Naive thymus-derived CD4-positive, alpha-beta T cell (primary cell): ENCODE measurements at regions not wholly inside any gene's neighbourhood (a gene's known extent, or its start where the extent isn't known, plus 50 kb on each side); places are given as distances from the start of the nearest gene placed in this dataset.
"Not testable (repeated sequence)": the region's sequence is repeated elsewhere in the genome, so short reads cannot be mapped to it uniquely, and the experiment has no call there.

Experiments
- ATAC-seq: fragments of 150-1000 bp; cut with Tn5 transposase; 2 replicates; pipeline ENCODE4 v1.10.0; 2021; ENCODE audit warnings: mild to moderate bottlenecking, moderate library complexity
- CTCF ChIA-PET: fragments of 350-600 bp; sonication (Branson Sonifier 250); formaldehyde crosslinking; loops from one replicate; lab custom pipeline; 2021; ENCODE audit warnings: antibody characterized with exemption; lab: Charles Lee
- POLR2A ChIA-PET: fragments of 350-600 bp; sonication (Branson Sonifier 250); formaldehyde crosslinking; loops from one replicate; lab custom pipeline; 2021; ENCODE audit warnings: antibody characterized with exemption, inconsistent platforms; lab: Charles Lee
- DNase-seq, 9 donors: peaks; one replicate each; pipeline versions ENCODE4 v3.0.0 to v3.0.0-alpha.2; 2020 to 2022; ENCODE audit warnings: mixed read lengths in 1 of 9
- H3K27ac ChIP-seq: one replicate; pipeline ENCODE4 v1.7.0; 2013; ENCODE audit warnings: mild to moderate bottlenecking, low read depth, low read length, moderate library complexity
- H3K27me3 ChIP-seq, 2 donors: one replicate each; pipeline ENCODE4 v1.7.0; 2013; ENCODE audit warnings: low read length in 2 of 2, mild to moderate bottlenecking in 2 of 2, moderate library complexity in 2 of 2; ENCODE audit not compliant: control insufficient read depth in 2 of 2, insufficient read depth in 2 of 2
- H3K36me3 ChIP-seq, 3 experiments: 1 replicate in 2 of 3; 2 replicates in 1 of 3; pipeline ENCODE4 v1.7.0; 2013; ENCODE audit warnings: low read length in 3 of 3, mild to moderate bottlenecking in 3 of 3, moderate library complexity in 1 of 3; ENCODE audit not compliant: insufficient read depth in 3 of 3, control insufficient read depth in 2 of 3
- H3K4me1 ChIP-seq, 2 donors: one replicate each; pipeline ENCODE4 v1.7.0; 2013; ENCODE audit warnings: low read length in 2 of 2, mild to moderate bottlenecking in 2 of 2, moderate library complexity in 1 of 2; ENCODE audit not compliant: control insufficient read depth in 2 of 2, insufficient read depth in 2 of 2
- H3K4me3 ChIP-seq: 2 replicates; pipeline ENCODE4 v1.7.0; 2013; ENCODE audit warnings: mild to moderate bottlenecking, low read length
- H3K9me3 ChIP-seq, 3 experiments: 1 replicate in 2 of 3; 2 replicates in 1 of 3; pipeline ENCODE4 v1.7.0; 2013; ENCODE audit warnings: low read length in 3 of 3; ENCODE audit not compliant: control insufficient read depth in 2 of 3
- H3K27ac Mint-ChIP-seq, 9 donors: one replicate each; pipeline ENCODE4 v1.8.0; 2020 to 2022; ENCODE audit warnings: mixed read lengths in 9 of 9, mild to moderate bottlenecking in 8 of 9, moderate library complexity in 5 of 9, inconsistent platforms in 2 of 9
- H3K27me3 Mint-ChIP-seq, 5 donors: one replicate each; pipeline ENCODE4 v1.8.0; 2021 to 2022; ENCODE audit warnings: mixed read lengths in 5 of 5, mild to moderate bottlenecking in 1 of 5
- H3K36me3 Mint-ChIP-seq, 5 donors: one replicate each; pipeline ENCODE4 v1.8.0; 2020 to 2022; ENCODE audit warnings: mixed read lengths in 5 of 5, mild to moderate bottlenecking in 3 of 5, inconsistent platforms in 1 of 5
- H3K4me1 Mint-ChIP-seq, 7 donors: one replicate each; pipeline ENCODE4 v1.8.0; 2020 to 2022; ENCODE audit warnings: mixed read lengths in 7 of 7, mild to moderate bottlenecking in 3 of 7, inconsistent platforms in 1 of 7
- H3K4me3 Mint-ChIP-seq, 10 donors: one replicate each; pipeline ENCODE4 v1.8.0; 2020 to 2022; ENCODE audit warnings: mild to moderate bottlenecking in 10 of 10, mixed read lengths in 10 of 10, moderate library complexity in 6 of 10, inconsistent platforms in 2 of 10
- H3K9me3 Mint-ChIP-seq, 11 donors: one replicate each; pipeline ENCODE4 v1.8.0; 2020 to 2022; ENCODE audit warnings: mixed read lengths in 11 of 11, mild to moderate bottlenecking in 4 of 11, inconsistent platforms in 1 of 11, moderate library complexity in 1 of 11
- intact Hi-C, 2 donors: fragments of 100-400 bp; cut with micrococcal nuclease; formaldehyde crosslinking; loops; one replicate each; pipeline ENCODE4 v1.15.1; 2023

DNA sequence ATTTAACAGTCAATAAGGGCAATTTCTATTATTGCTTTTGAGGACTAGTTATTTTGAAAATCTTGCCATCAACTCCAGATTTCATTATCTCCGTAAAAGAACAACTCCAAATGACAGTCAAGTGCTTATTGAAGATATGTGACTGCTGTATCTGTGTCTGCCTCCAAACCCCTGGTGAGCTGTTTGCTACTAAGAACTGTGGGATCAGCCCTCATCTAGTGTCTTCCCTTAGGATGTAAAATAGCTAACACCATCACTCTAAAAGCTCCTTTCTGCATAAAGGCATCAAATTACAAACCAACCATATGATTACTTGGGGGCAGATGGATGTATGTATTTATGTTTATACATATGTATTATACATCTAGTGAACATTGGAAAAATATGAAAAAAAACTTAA is 70.8 kb upstream of the SLC13A1 start:
- POLR2A ChIA-PET: no interaction called here
- no peak for ATAC-seq

DNA sequence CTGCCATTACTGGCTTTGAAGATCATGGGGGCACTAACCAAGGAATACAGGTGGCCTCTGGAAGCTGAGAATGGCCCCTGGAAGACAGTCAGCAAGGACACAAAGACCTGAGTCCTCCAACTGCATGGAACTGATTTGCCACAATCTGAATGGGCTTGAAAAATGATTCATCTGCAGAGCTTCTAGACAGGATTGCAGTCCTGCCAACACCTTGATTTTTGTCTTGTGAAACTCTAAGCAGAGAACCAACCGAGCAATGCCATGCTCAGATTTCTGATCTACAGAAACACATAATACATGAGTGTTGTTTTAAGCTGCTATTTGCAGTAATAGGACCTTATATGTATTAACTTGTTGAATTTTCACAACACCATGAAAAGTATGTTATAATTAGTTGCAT is 66.1 kb upstream of the SLC13A1 start:
- no peak for ATAC-seq
- Histone ChIP-seq H3K4me1 (no peaks in the 10 kb centered on the region), H3K27me3 (no peaks in the 10 kb centered on the region), H3K27ac (no peak overlapping the region), H3K9me3 (no peaks in the 10 kb centered on the region), H3K36me3 (no peaks in the 10 kb centered on the region), H3K4me3 (no peak overlapping the region)
- no peak overlapping the region for H3K27ac Mint-ChIP-seq
- POLR2A ChIA-PET: no interaction called here
- no peaks in the 10 kb centered on the region for H3K27me3 Mint-ChIP-seq
- no peaks in the 10 kb centered on the region for H3K4me1 Mint-ChIP-seq
- no peak for DNase-seq
- intact Hi-C loops: no loop called here
- H3K4me3 Mint-ChIP-seq: no peak overlapping the region
- H3K36me3 Mint-ChIP-seq: no peaks in the 10 kb centered on the region
- CTCF ChIA-PET: no interaction called here
- H3K9me3 Mint-ChIP-seq: peaks cover 0 to 10% (median 4%) of the 10 kb centered on the region in 11 donors

More for the DNA sequence above, 70.8 kb upstream of the SLC13A1 start:
- Mint-ChIP-seq H3K27ac (no peak overlapping the region), H3K36me3 (no peaks in the 10 kb centered on the region), H3K4me3 (no peak overlapping the region), H3K9me3 (peaks cover 0 to 10% (median 0%) of the 10 kb centered on the region in 11 donors), H3K4me1 (no peaks in the 10 kb centered on the region), H3K27me3 (no peaks in the 10 kb centered on the region)
- no peak overlapping the region for H3K4me3 ChIP-seq
- CTCF ChIA-PET: no interaction called here
- no peak for DNase-seq
- H3K27ac ChIP-seq: no peak overlapping the region
- H3K9me3 ChIP-seq: no peaks in the 10 kb centered on the region
- intact Hi-C loops: no loop called here
- no peaks in the 10 kb centered on the region for H3K27me3 ChIP-seq
- H3K4me1 ChIP-seq: no peaks in the 10 kb centered on the region
- H3K36me3 ChIP-seq: no peaks in the 10 kb centered on the region

DNA sequence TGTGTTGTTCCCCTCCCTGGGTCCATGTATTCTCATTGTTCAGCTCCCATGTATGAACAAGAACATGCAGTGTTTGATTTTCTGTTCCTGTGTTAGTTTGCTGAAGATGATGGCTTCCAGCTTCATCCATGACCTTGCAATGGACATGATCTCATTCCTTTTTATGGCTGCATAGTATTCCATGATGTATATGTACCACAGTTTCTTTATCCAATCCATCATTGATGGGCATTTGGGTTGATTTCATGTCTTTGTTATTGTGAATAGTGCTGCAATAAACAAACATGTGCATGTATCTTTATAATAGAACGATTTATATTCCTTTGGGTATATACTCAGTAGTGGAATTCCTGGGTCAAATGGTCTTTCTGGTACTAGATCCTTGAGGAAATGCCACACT is 65.1 kb upstream of the SLC13A1 start:
- ATAC-seq, H3K36me3 Mint-ChIP-seq, DNase-seq, H3K4me1 ChIP-seq, H3K4me3 ChIP-seq, H3K36me3 ChIP-seq, H3K27me3 Mint-ChIP-seq, H3K27ac ChIP-seq, H3K27ac Mint-ChIP-seq, H3K9me3 ChIP-seq, CTCF ChIA-PET, POLR2A ChIA-PET, H3K27me3 ChIP-seq, H3K4me3 Mint-ChIP-seq, intact Hi-C loops, H3K4me1 Mint-ChIP-seq: not testable (repeated sequence)
- peaks cover 0 to 10% (median 4%) of the 10 kb centered on the region in 11 donors for H3K9me3 Mint-ChIP-seq

DNA sequence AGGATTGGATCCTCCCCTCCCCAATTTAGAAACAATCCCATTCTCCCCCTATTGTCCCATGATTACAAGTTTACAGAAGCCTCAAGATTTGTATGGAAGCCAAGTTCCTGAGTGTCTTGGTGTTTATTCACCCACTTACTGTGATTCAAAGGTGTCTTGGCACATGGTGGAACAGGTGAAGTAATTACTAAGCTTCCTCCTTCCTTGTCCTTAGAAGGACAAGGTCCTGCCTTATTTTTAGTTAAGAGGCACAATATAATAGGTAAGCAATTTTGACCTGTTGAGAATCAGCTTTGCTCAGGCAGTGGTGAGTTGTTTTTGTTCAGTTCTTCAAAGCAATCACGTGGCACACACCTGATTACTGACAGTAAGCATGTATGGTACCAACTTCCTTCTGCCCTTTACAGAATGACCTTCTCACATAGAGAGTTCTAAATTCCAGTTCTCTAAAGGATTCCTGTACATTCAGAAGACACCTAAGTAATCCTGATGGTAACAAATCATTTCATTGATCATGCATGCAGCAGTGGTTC is 60.7 kb upstream of the SLC13A1 start:
- Mint-ChIP-seq H3K27me3 (no peaks in the 10 kb centered on the region), H3K4me1 (no peaks in the 10 kb centered on the region), H3K9me3 (peaks cover 0 to 13% (median 4%) of the 10 kb centered on the region in 11 donors), H3K36me3 (no peaks in the 10 kb centered on the region), H3K4me3 (no peak overlapping the region), H3K27ac (no peak overlapping the region)
- no peaks in the 10 kb centered on the region for H3K27me3 ChIP-seq
- H3K4me3 ChIP-seq: no peak overlapping the region
- ChIA-PET CTCF (no interaction called here), POLR2A (no interaction called here)
- H3K9me3 ChIP-seq: no peaks in the 10 kb centered on the region
- H3K36me3 ChIP-seq: no peaks in the 10 kb centered on the region
- intact Hi-C loops: no loop called here
- ATAC-seq (no peak), DNase-seq (no peak)
- H3K4me1 ChIP-seq: no peaks in the 10 kb centered on the region
- no peak overlapping the region for H3K27ac ChIP-seq

DNA sequence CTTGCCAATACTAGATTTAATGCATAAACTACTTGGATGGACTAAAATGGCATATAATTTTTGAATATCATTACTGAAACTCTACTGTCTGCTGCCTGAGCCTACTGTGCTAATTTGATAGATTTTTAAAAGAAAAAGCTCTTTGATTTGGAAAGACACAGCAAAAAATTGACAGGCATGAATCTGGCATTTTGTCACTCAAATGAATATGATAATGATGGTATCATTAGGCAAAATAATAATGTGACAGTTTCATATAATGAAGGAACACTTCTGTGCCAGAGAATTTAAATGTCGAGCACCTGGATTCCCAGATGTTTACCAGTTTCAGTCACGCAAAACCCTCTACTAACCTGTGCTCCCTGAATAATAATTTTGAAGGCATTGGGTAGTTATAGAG is 60.0 kb upstream of the SLC13A1 start:
- H3K36me3 Mint-ChIP-seq: no peaks in the 10 kb centered on the region
- H3K4me3 ChIP-seq: no peak overlapping the region
- peaks cover 0 to 12% (median 3%) of the 10 kb centered on the region in 11 donors for H3K9me3 Mint-ChIP-seq
- H3K4me3 Mint-ChIP-seq: no peak overlapping the region
- intact Hi-C loops: no loop called here
- H3K9me3 ChIP-seq: no peaks in the 10 kb centered on the region
- ChIA-PET POLR2A (no interaction called here), CTCF (no interaction called here)
- no peaks in the 10 kb centered on the region for H3K36me3 ChIP-seq
- H3K27me3 ChIP-seq: no peaks in the 10 kb centered on the region
- H3K4me1 Mint-ChIP-seq: no peaks in the 10 kb centered on the region
- no peaks in the 10 kb centered on the region for H3K27me3 Mint-ChIP-seq
- no peaks in the 10 kb centered on the region for H3K4me1 ChIP-seq
- no peak overlapping the region for H3K27ac Mint-ChIP-seq
- ATAC-seq (no peak), DNase-seq (no peak)
- no peak overlapping the region for H3K27ac ChIP-seq
